ENCODE measurements at regions not wholly inside any gene's neighbourhood (a gene's known extent, or its start where the extent isn't known, plus 50 kb on each side); places are given as distances from the start of the nearest gene placed in this dataset.

DNA sequence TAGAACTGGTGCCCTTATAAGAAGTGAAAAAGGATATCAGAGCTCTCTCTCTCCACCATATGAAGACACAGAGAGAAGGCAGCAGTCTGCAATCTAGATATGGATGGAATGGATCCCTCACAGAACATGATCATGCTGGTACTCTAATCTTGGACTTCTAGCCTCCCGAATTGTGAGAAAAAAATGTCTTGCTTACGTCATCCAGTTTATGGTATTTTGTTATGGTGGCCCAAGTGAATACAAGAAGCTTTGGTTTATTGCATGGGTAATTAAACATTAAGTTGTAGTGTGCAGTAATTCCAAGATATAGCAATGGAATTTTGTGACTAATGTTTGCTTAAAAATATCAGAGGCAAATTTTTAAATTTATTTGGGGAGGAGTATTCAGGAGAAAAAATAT lies 1667.4 kb upstream of the SLC39A10 start:
- Histone ChIP-seq H3K27me3 (ENCODE audit: insufficient read depth, low read length, poor library complexity, severe bottlenecking) (no peaks in the 10 kb centered on the region), H4K20me1 (ENCODE audit: insufficient read depth, low read length, poor library complexity, severe bottlenecking) (no peaks in the 10 kb centered on the region), H3K9me2 (replicated peaks; ENCODE audit: low read depth, low read length) (no peaks in the 10 kb centered on the region), H3K4me2 (ENCODE audit: low read depth, low read length, poor library complexity, severe bottlenecking) (no peak overlapping the region), H3K79me2 (ENCODE audit: insufficient read depth, low read length) (no peaks in the 10 kb centered on the region), H3K9ac (ENCODE audit: low read depth, low read length, poor library complexity, severe bottlenecking) (no peak overlapping the region), H3K36me3 (ENCODE audit: insufficient read depth, low read length) (no peaks in the 10 kb centered on the region), H3K4me1 (ENCODE audit: insufficient read depth, low read length, poor library complexity, severe bottlenecking) (no peaks in the 10 kb centered on the region), H2AFZ (ENCODE audit: low read length) (no peak overlapping the region), H3K4me3 (ENCODE audit: low read length, poor library complexity, severe bottlenecking) (no peak overlapping the region), H3K9me3 (ENCODE audit: insufficient read depth, low read depth, low read length) (no peaks in the 10 kb centered on the region), H3F3A (ENCODE audit: low read depth) (no peaks in the 10 kb centered on the region)
- TF ChIP-seq EZH2phosphoT487 (IDR thresholded peaks at IDR 0.05; ENCODE audit: borderline replicate concordance) (no peak), CTCF (conservative IDR thresholded peaks at IDR 0.05; ENCODE audit: low read length) (no peak)

DNA sequence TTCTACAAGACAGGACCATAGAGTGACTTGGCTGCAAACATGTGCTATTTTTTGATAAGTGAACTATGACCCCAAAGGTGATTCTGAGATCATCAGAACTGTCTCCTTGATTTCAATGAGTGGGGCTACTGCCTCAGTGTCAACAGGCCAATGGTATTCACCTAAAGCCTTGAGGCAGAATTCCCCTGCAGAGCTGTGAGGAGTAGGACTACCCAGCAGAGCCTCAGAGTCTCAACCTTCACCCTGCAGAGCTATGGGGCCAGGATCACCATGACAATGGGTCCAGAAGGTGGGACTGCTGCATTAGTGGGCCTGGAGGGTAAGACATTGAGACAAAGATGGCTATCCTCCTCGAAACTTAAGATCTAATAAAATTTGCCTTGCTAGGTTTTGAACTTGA lies 1668.2 kb upstream of the SLC39A10 start:
- Histone ChIP-seq H3K4me1 (ENCODE audit: insufficient read depth, low read length, poor library complexity, severe bottlenecking) (no peaks in the 10 kb centered on the region), H3K27me3 (ENCODE audit: insufficient read depth, low read length, poor library complexity, severe bottlenecking) (no peaks in the 10 kb centered on the region), H3K4me3 (ENCODE audit: low read length, poor library complexity, severe bottlenecking) (no peak overlapping the region), H3F3A (ENCODE audit: low read depth) (no peaks in the 10 kb centered on the region), H3K9me3 (ENCODE audit: insufficient read depth, low read depth, low read length) (no peaks in the 10 kb centered on the region), H3K9ac (ENCODE audit: low read depth, low read length, poor library complexity, severe bottlenecking) (no peak overlapping the region), H4K20me1 (ENCODE audit: insufficient read depth, low read length, poor library complexity, severe bottlenecking) (no peaks in the 10 kb centered on the region), H3K36me3 (ENCODE audit: insufficient read depth, low read length) (no peaks in the 10 kb centered on the region), H2AFZ (ENCODE audit: low read length) (no peak overlapping the region), H3K79me2 (ENCODE audit: insufficient read depth, low read length) (no peaks in the 10 kb centered on the region), H3K9me2 (replicated peaks; ENCODE audit: low read depth, low read length) (no peaks in the 10 kb centered on the region), H3K4me2 (ENCODE audit: low read depth, low read length, poor library complexity, severe bottlenecking) (no peak overlapping the region)
- TF ChIP-seq CTCF (conservative IDR thresholded peaks at IDR 0.05; ENCODE audit: low read length) (no peak), EZH2phosphoT487 (IDR thresholded peaks at IDR 0.05; ENCODE audit: borderline replicate concordance) (no peak)

- no peak overlapping the region for H3K4me2 ChIP-seq (ENCODE audit: low read depth, low read length, poor library complexity, severe bottlenecking)
- H3K27me3 ChIP-seq (ENCODE audit: insufficient read depth, low read length, poor library complexity, severe bottlenecking) = no peaks in the 10 kb centered on the region
- H4K20me1 ChIP-seq (ENCODE audit: insufficient read depth, low read length, poor library complexity, severe bottlenecking) = no peaks in the 10 kb centered on the region
- H3K4me3 ChIP-seq (ENCODE audit: low read length, poor library complexity, severe bottlenecking) = no peak overlapping the region
- no peaks in the 10 kb centered on the region for H3K79me2 ChIP-seq (ENCODE audit: insufficient read depth, low read length)
- H3K9ac ChIP-seq (ENCODE audit: low read depth, low read length, poor library complexity, severe bottlenecking) = no peak overlapping the region
- H3K9me2 ChIP-seq (replicated peaks; ENCODE audit: low read depth, low read length) = no peaks in the 10 kb centered on the region
- H3K4me1 ChIP-seq (ENCODE audit: insufficient read depth, low read length, poor library complexity, severe bottlenecking) = no peaks in the 10 kb centered on the region
- H3F3A ChIP-seq (ENCODE audit: low read depth) = no peaks in the 10 kb centered on the region
- H2AFZ ChIP-seq (ENCODE audit: low read length) = no peak overlapping the region
- no peak for TF ChIP-seq EZH2phosphoT487 (IDR thresholded peaks at IDR 0.05; ENCODE audit: borderline replicate concordance)
- no peak for TF ChIP-seq CTCF (conservative IDR thresholded peaks at IDR 0.05; ENCODE audit: low read length)
- H3K36me3 ChIP-seq (ENCODE audit: insufficient read depth, low read length) = no peaks in the 10 kb centered on the region
- no peaks in the 10 kb centered on the region for H3K9me3 ChIP-seq (ENCODE audit: insufficient read depth, low read depth, low read length)
These were observed 1671.8 kb upstream of the SLC39A10 start for GRCh38 chr2:193985272-193985671.
